ENCODE measurements at regions not wholly inside any gene's neighbourhood (a gene's known extent, or its start where the extent isn't known, plus 50 kb on each side); places are given as distances from the start of the nearest gene placed in this dataset.

DNA sequence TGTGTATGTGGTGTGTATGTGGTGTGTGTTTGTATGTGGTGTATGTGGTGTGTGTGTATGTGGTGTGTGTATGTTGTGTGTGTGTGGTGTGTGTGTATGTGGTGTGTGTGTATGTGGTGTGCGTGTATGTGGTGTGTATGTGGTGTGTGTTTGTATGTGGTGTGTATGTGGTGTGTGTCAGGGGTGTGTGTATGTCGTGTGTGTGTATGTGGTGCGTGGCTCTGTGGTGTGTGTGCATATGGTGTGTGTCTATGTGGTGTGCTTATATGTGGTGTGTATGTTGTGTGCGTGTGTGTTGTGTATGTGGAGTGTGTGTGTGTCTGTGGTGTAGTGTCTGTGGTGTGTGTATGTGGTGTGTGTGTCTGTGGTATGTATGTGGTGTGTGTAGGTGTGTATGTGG lies 62.5 kb upstream of the MEDAG start:
- Histone ChIP-seq H3K79me2 (ENCODE audit: insufficient read depth) (no peaks in the 10 kb centered on the region), H3F3A (replicated peaks; ENCODE audit: insufficient read depth) (peaks cover 35% of the 10 kb centered on the region), H3K4me2 (no peak overlapping the region), H2AFZ (ENCODE audit: low read depth) (no peak overlapping the region), H3K9me3 (no peaks in the 10 kb centered on the region), H3K27ac (ENCODE audit: low read depth in 2 of 2, low read length in 1 of 2) (no peak overlapping the region), H3K4me3 (ENCODE audit: low read depth in 2 of 2, low read length in 1 of 2) (no peak overlapping the region), H3K9ac (no peak overlapping the region), H3K9me2 (no peaks in the 10 kb centered on the region), H3K4me1 (ENCODE audit: control insufficient read depth in 1 of 2, insufficient read depth in 2 of 2, low read depth in 1 of 2, low read length in 1 of 2) (peaks cover 3 to 18% of the 10 kb centered on the region in 2 experiments; a peak in 3 of 4 replicates), H3K36me3 (replicated peaks in 1 of 2; ENCODE audit: control insufficient read depth in 1 of 2, insufficient read depth in 2 of 2, low read length in 1 of 2) (no peaks in the 10 kb centered on the region), H4K20me1 (ENCODE audit: insufficient read depth) (no peaks in the 10 kb centered on the region), H3K27me3 (ENCODE audit: insufficient read depth) (no peaks in the 10 kb centered on the region)
- POLR2A ChIA-PET, result no interaction called here
- DNase-seq, result no peak
- 64% methylated on average over 4 of the region's 4 CpGs for WGBS (ENCODE audit: low lambda C conversion rate)
- CTCF ChIA-PET, result no interaction called here
- TF ChIP-seq RCOR1 (IDR thresholded peaks at IDR 0.05; ENCODE audit: low read length) (no peak), POLR2AphosphoS5 (IDR thresholded peaks at IDR 0.05; ENCODE audit: low read depth, low read length) (no peak), TCF12 (IDR thresholded peaks at IDR 0.05) (no peak), EZH2phosphoT487 (IDR thresholded peaks at IDR 0.05; ENCODE audit: borderline replicate concordance, low read depth) (no peak), USF1 (IDR thresholded peaks at IDR 0.05; ENCODE audit: borderline replicate concordance, low read depth) (no peak), USF2 (IDR thresholded peaks at IDR 0.05; ENCODE audit: borderline replicate concordance, low read depth, low read length) (no peak), ELF1 (IDR thresholded peaks at IDR 0.05) (no peak), GATA2 (CRISPR knock-in tag; IDR thresholded peaks at IDR 0.05) (no peak), MXI1 (IDR thresholded peaks at IDR 0.05; ENCODE audit: low read depth, low read length) (no peak), NFIC (IDR thresholded peaks at IDR 0.05; ENCODE audit: borderline replicate concordance) (no peak), SMC3 (IDR thresholded peaks at IDR 0.05; ENCODE audit: low read depth, low read length) (no peak), JUND (IDR thresholded peaks at IDR 0.05) (no peak)
- TF ChIP-seq, protein P1, sequence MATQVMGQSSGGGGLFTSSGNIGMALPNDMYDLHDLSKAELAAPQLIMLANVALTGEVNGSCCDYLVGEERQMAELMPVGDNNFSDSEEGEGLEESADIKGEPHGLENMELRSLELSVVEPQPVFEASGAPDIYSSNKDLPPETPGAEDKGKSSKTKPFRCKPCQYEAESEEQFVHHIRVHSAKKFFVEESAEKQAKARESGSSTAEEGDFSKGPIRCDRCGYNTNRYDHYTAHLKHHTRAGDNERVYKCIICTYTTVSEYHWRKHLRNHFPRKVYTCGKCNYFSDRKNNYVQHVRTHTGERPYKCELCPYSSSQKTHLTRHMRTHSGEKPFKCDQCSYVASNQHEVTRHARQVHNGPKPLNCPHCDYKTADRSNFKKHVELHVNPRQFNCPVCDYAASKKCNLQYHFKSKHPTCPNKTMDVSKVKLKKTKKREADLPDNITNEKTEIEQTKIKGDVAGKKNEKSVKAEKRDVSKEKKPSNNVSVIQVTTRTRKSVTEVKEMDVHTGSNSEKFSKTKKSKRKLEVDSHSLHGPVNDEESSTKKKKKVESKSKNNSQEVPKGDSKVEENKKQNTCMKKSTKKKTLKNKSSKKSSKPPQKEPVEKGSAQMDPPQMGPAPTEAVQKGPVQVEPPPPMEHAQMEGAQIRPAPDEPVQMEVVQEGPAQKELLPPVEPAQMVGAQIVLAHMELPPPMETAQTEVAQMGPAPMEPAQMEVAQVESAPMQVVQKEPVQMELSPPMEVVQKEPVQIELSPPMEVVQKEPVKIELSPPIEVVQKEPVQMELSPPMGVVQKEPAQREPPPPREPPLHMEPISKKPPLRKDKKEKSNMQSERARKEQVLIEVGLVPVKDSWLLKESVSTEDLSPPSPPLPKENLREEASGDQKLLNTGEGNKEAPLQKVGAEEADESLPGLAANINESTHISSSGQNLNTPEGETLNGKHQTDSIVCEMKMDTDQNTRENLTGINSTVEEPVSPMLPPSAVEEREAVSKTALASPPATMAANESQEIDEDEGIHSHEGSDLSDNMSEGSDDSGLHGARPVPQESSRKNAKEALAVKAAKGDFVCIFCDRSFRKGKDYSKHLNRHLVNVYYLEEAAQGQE (IDR thresholded peaks at IDR 0.05; ENCODE audit: low read depth, low read length), result no peak
- TF ChIP-seq, protein P2, sequence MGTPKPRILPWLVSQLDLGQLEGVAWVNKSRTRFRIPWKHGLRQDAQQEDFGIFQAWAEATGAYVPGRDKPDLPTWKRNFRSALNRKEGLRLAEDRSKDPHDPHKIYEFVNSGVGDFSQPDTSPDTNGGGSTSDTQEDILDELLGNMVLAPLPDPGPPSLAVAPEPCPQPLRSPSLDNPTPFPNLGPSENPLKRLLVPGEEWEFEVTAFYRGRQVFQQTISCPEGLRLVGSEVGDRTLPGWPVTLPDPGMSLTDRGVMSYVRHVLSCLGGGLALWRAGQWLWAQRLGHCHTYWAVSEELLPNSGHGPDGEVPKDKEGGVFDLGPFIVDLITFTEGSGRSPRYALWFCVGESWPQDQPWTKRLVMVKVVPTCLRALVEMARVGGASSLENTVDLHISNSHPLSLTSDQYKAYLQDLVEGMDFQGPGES (IDR thresholded peaks at IDR 0.05; ENCODE audit: low read depth, low read length), result no peak
- TF ChIP-seq, protein P3, sequence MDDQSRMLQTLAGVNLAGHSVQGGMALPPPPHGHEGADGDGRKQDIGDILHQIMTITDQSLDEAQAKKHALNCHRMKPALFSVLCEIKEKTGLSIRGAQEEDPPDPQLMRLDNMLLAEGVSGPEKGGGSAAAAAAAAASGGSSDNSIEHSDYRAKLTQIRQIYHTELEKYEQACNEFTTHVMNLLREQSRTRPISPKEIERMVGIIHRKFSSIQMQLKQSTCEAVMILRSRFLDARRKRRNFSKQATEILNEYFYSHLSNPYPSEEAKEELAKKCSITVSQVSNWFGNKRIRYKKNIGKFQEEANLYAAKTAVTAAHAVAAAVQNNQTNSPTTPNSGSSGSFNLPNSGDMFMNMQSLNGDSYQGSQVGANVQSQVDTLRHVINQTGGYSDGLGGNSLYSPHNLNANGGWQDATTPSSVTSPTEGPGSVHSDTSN (IDR thresholded peaks at IDR 0.05), result no peak
- TF ChIP-seq, protein P4, sequence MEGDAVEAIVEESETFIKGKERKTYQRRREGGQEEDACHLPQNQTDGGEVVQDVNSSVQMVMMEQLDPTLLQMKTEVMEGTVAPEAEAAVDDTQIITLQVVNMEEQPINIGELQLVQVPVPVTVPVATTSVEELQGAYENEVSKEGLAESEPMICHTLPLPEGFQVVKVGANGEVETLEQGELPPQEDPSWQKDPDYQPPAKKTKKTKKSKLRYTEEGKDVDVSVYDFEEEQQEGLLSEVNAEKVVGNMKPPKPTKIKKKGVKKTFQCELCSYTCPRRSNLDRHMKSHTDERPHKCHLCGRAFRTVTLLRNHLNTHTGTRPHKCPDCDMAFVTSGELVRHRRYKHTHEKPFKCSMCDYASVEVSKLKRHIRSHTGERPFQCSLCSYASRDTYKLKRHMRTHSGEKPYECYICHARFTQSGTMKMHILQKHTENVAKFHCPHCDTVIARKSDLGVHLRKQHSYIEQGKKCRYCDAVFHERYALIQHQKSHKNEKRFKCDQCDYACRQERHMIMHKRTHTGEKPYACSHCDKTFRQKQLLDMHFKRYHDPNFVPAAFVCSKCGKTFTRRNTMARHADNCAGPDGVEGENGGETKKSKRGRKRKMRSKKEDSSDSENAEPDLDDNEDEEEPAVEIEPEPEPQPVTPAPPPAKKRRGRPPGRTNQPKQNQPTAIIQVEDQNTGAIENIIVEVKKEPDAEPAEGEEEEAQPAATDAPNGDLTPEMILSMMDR (IDR thresholded peaks at IDR 0.05), result no peak
